GM10248 (cell line): ENCODE measurements at regions not wholly inside any gene's neighbourhood (a gene's known extent, or its start where the extent isn't known, plus 50 kb on each side); places are given as distances from the start of the nearest gene placed in this dataset.

Experiments used
- CTCF ChIA-PET: fragments of 300-600 bp; sonication (Branson Sonifier 250); formaldehyde crosslinking; extraction: SDS; loops from one replicate; lab custom pipeline; 2021; ENCODE audit warnings: antibody characterized with exemption; lab: Yijun Ruan, JAX
- POLR2A ChIA-PET: fragments of 350-650 bp; sonication (Branson Sonifier 250); formaldehyde crosslinking; extraction: SDS; loops from one replicate; lab custom pipeline; 2020; ENCODE audit warnings: antibody characterized with exemption; lab: Yijun Ruan, JAX
- DNase-seq: peaks from one replicate; pipeline ENCODE4 v3.0.0; 2012; ENCODE audit errors: extremely low spot score
- TF ChIP-seq, protein P1 (sequence below): IDR thresholded peaks from 2 replicates; pipeline ENCODE4 v1.5.1; 2012; ENCODE audit warnings: mild to moderate bottlenecking, low read depth; ENCODE audit errors: extremely low read depth, missing control alignments, control extremely low read depth

GRCh38 chr2:176597916-176598315 is 328.7 kb downstream of the MTX2 start:
- POLR2A ChIA-PET = no interaction called here
- TF ChIP-seq, protein P1, sequence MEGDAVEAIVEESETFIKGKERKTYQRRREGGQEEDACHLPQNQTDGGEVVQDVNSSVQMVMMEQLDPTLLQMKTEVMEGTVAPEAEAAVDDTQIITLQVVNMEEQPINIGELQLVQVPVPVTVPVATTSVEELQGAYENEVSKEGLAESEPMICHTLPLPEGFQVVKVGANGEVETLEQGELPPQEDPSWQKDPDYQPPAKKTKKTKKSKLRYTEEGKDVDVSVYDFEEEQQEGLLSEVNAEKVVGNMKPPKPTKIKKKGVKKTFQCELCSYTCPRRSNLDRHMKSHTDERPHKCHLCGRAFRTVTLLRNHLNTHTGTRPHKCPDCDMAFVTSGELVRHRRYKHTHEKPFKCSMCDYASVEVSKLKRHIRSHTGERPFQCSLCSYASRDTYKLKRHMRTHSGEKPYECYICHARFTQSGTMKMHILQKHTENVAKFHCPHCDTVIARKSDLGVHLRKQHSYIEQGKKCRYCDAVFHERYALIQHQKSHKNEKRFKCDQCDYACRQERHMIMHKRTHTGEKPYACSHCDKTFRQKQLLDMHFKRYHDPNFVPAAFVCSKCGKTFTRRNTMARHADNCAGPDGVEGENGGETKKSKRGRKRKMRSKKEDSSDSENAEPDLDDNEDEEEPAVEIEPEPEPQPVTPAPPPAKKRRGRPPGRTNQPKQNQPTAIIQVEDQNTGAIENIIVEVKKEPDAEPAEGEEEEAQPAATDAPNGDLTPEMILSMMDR = no peak
- no peak for DNase-seq
- CTCF ChIA-PET = interaction anchor here (1.0 to 1.8 kb wide), 7 partner anchors 9 to 457 kb away, joined by 3 to 8 read pairs (median 5); no protein-coding TSS in a partner anchor

GRCh38 chr2:176598351-176598750 is 329.1 kb downstream of the MTX2 start:
- no peak for DNase-seq
- ChIA-PET CTCF (interaction anchor here (1.0 to 1.8 kb wide), 8 partner anchors 9 to 458 kb away, joined by 3 to 8 read pairs (median 4); no protein-coding TSS in a partner anchor), POLR2A (no interaction called here)
- TF ChIP-seq, protein P1 = no peak

GRCh38 chr2:176599796-176600485 is 330.7 kb downstream of the MTX2 start:
- POLR2A ChIA-PET = no interaction called here
- no peak for DNase-seq
- TF ChIP-seq, protein P1 = no peak
- CTCF ChIA-PET = no interaction called here

GRCh38 chr2:176601066-176601465 is 331.8 kb downstream of the MTX2 start:
- POLR2A ChIA-PET = no interaction called here
- CTCF ChIA-PET = no interaction called here
- TF ChIP-seq, protein P1 = no peak

DNA sequence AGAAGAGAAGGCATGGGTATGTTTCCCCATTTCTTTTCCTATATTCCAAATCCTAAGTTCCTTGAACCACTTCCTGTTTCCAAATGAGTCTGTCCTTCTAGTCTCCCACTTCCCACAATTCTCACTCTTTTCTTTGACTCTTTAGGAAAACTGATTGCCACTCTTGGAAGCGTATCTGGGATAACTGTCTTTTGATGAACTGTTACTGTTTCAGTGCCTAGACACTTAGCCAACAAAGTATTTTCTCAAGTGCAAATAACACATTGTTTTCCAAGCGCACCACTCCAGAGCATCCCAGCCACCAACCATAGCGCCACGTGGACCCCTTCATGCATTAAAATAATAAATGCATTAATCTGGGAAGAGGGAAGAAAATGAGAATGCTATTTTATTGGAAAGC is 342.8 kb downstream of the MTX2 start:
- DNase-seq = no peak
- CTCF ChIA-PET = interaction anchor here (1.0 to 1.5 kb wide), 3 partner anchors 10 to 42 kb away, joined by 3 to 5 read pairs (median 3); no protein-coding TSS in a partner anchor
- TF ChIP-seq, protein P1 = no peak
- POLR2A ChIA-PET = no interaction called here

More at GRCh38 chr2:176601066-176601465, 331.8 kb downstream of the MTX2 start:
- DNase-seq = no peak

DNA sequence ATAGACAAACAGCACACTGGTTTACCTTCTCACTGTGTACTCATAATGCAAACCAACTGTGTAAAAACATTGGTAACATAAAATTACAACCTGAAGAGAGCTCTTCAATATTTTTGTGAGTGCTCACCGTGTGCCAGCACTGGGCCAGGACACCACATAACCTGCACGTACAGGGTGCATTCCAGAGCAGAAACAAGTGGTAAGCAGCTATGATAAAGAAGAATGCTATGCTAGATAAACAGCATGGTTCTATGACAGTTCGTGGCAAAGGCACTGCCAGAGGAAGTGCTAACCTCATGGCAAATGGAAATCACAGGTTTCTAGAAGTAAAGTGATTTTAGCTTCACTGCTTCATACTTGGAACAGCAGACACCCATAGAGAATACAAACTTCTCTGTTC is 343.5 kb downstream of the MTX2 start:
- TF ChIP-seq, protein P1 = no peak
- ChIA-PET POLR2A (no interaction called here), CTCF (interaction anchor here (0.7 to 1.5 kb wide), 5 partner anchors 9 to 58 kb away, joined by 3 to 5 read pairs (median 3); no protein-coding TSS in a partner anchor)
- no peak for DNase-seq
